B cell (primary cell): ENCODE measurements at regions not wholly inside any gene's neighbourhood (a gene's known extent, or its start where the extent isn't known, plus 50 kb on each side); places are given as distances from the start of the nearest gene placed in this dataset.

Experiments
- ATAC-seq: fragments of 200-7000 bp; cut with Tn5 transposase; one replicate; pipeline ENCODE4 v1.10.0; 2021; ENCODE audit warnings: low read depth, mild to moderate bottlenecking, moderate number of reproducible peaks, moderate library complexity
- CTCF ChIA-PET: fragments of 350-600 bp; sonication (Branson Sonifier 250); formaldehyde crosslinking; loops from one replicate; lab custom pipeline; 2021; ENCODE audit warnings: antibody characterized with exemption, inconsistent platforms; lab: Charles Lee
- POLR2A ChIA-PET: fragments of 350-600 bp; sonication (Branson Sonifier 250); formaldehyde crosslinking; loops from one replicate; lab custom pipeline; 2021; ENCODE audit warnings: antibody characterized with exemption; lab: Charles Lee
- DNase-seq: peaks from one replicate; pipeline ENCODE4 v3.0.0; 2013
- H2AFZ ChIP-seq: 2 replicates; pipeline ENCODE4 v1.6.1; 2012; ENCODE audit warnings: mild to moderate bottlenecking, low read depth, low read length; ENCODE audit not compliant: insufficient read depth, poor library complexity, severe bottlenecking
- H3K27ac ChIP-seq, 2 donors: 1 replicate in 1 of 2; 2 replicates in 1 of 2; pipeline ENCODE4 v1.5.1; 2012 to 2013; ENCODE audit warnings: low read length in 2 of 2, mild to moderate bottlenecking in 2 of 2, moderate library complexity in 1 of 2
- H3K27me3 ChIP-seq, 4 experiments: fragments of 200-600 bp in 1 of 4; sonication (generic) in 1 of 4; replicated peaks in 1 of 4; 1 replicate in 2 of 4; 2 replicates in 2 of 4; pipeline versions ENCODE4 v1.6.1 to v1.7.0; 2013 to 2016; ENCODE audit warnings: low read length in 3 of 4, mild to moderate bottlenecking in 2 of 4, mixed read lengths in 1 of 4, moderate library complexity in 1 of 4; ENCODE audit not compliant: insufficient read depth in 4 of 4, control insufficient read depth in 3 of 4; ENCODE audit errors: control extremely low read depth in 1 of 4
- H3K36me3 ChIP-seq, 2 experiments: replicated peaks in 1 of 2; 1 replicate in 1 of 2; 2 replicates in 1 of 2; pipeline versions ENCODE4 v1.6.1 to v1.7.1; 2013; ENCODE audit warnings: low read length in 1 of 2; ENCODE audit not compliant: insufficient read depth in 2 of 2, control insufficient read depth in 1 of 2; ENCODE audit errors: control extremely low read depth in 1 of 2, extremely low read depth in 1 of 2
- H3K4me1 ChIP-seq, 2 donors: fragments of 200-600 bp in 1 of 2; sonication (generic) in 1 of 2; 1 replicate in 1 of 2; 2 replicates in 1 of 2; pipeline versions ENCODE4 v1.5.1 to v1.6.1; 2013 to 2017; ENCODE audit warnings: low read length in 2 of 2; ENCODE audit not compliant: control insufficient read depth in 2 of 2, insufficient read depth in 2 of 2
- H3K4me2 ChIP-seq: replicated peaks from 2 replicates; pipeline ENCODE3; 2012; ENCODE audit warnings: mild to moderate bottlenecking, low read depth, low read length; ENCODE audit not compliant: poor library complexity, severe bottlenecking
- H3K4me3 ChIP-seq, 5 experiments: fragments of 200-600 bp in 1 of 5; sonication (generic) in 1 of 5; 1 replicate in 3 of 5; 2 replicates in 2 of 5; pipeline versions ENCODE4 v1.5.1 to v1.7.0; 2011 to 2016; ENCODE audit warnings: low read length in 4 of 5, mild to moderate bottlenecking in 4 of 5, low read depth in 2 of 5, control low read depth in 1 of 5, moderate library complexity in 1 of 5; ENCODE audit not compliant: insufficient read depth in 1 of 5; ENCODE audit errors: control extremely low read depth in 1 of 5, extremely low read depth in 1 of 5
- H3K79me2 ChIP-seq: fragments of 200-600 bp; sonication (generic); one replicate; pipeline ENCODE4 v1.6.0; 2016; ENCODE audit warnings: low read length; ENCODE audit not compliant: control insufficient read depth, insufficient read depth
- H3K9ac ChIP-seq: fragments of 200-600 bp; sonication (generic); 2 replicates; pipeline ENCODE4 v1.6.1; 2017; ENCODE audit warnings: mild to moderate bottlenecking, low read length, moderate library complexity
- H3K9me3 ChIP-seq, 3 donors: one replicate each; pipeline versions ENCODE4 v1.6.1 to v1.7.1; 2013; ENCODE audit warnings: low read length in 2 of 3; ENCODE audit not compliant: control insufficient read depth in 2 of 3, insufficient read depth in 1 of 3; ENCODE audit errors: control extremely low read depth in 1 of 3
- H4K20me1 ChIP-seq: 2 replicates; pipeline ENCODE4 v1.6.0; 2012; ENCODE audit warnings: mild to moderate bottlenecking, low read length; ENCODE audit not compliant: insufficient read depth, control insufficient read depth, poor library complexity, severe bottlenecking
- H3K27ac Mint-ChIP-seq: one replicate; pipeline ENCODE4 v1.8.0; 2021; ENCODE audit warnings: mixed read lengths
- H3K27me3 Mint-ChIP-seq: one replicate; pipeline ENCODE4 v1.8.0; 2021; ENCODE audit warnings: mixed read lengths
- H3K4me1 Mint-ChIP-seq: one replicate; pipeline ENCODE4 v1.8.0; 2021; ENCODE audit warnings: mixed read lengths
- H3K4me3 Mint-ChIP-seq: one replicate; pipeline ENCODE4 v1.8.0; 2021; ENCODE audit warnings: mixed read lengths
- H3K9me3 Mint-ChIP-seq: one replicate; pipeline ENCODE4 v1.8.0; 2022; ENCODE audit warnings: mixed read lengths; ENCODE audit not compliant: insufficient read depth
- EZH2 ChIP-seq: IDR thresholded peaks from 2 replicates; pipeline ENCODE4 v1.6.1; 2012; ENCODE audit warnings: borderline replicate concordance, low read depth, mild to moderate bottlenecking, moderate library complexity, low read length; ENCODE audit not compliant: insufficient read depth, poor library complexity, severe bottlenecking
- WGBS: methylation state at CpG from one replicate; pipeline ENCODE4 v1.1.5; 2013; ENCODE audit warnings: missing lambda C conversion rate; ENCODE audit not compliant: insufficient coverage; 5-methylcytosine and 5-hydroxymethylcytosine counted together
- intact Hi-C: fragments of 100-400 bp; cut with micrococcal nuclease; formaldehyde crosslinking; loops from one replicate; pipeline ENCODE4 v1.10.0; 2022
- TF ChIP-seq, protein P1 (sequence below): fragments of 200-600 bp; IDR thresholded peaks from one replicate; pipeline ENCODE4 v1.8.0; 2022; ENCODE audit warnings: antibody characterized with exemption, mild to moderate bottlenecking

DNA sequence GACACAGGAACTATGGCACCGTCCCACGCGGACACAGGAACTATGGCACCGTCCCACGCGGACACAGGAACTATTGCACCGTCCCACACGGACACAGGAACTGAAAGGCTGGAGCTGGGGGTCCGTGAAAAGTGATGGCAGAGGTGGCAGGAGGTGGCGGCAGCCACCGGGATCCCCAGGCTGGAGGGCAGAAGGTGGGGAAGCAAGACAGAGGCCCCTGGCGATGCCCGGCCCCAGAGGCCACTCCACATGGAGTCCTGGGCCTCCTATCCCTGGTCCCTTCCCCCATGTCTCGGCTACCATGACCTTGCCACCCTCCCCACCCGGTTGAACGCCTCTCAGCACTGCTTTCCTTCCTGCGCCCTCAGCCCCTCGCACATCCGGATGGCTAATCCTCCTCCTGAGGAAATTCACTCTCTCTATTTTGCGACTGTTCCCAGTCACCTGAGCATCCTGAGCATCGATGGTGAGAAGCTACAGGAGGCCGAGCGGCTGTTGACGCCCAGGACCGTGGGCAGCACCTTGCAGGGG lies 181.4 kb downstream of the TMEM18 start:
- Histone ChIP-seq H3K4me1 (no peaks in the 10 kb centered on the region), H3K9me3 (peaks cover 0 to 9% (median 0%) of the 10 kb centered on the region in 3 donors), H3K79me2 (no peaks in the 10 kb centered on the region), H3K36me3 (no peaks in the 10 kb centered on the region), H3K27me3 (peaks cover 0 to 2% (median 0%) of the 10 kb centered on the region in 4 experiments), H3K4me3 (no peak overlapping the region), H3K9ac (no peak overlapping the region), H3K27ac (no peak overlapping the region), H3K4me2 (no peak overlapping the region), H4K20me1 (no peaks in the 10 kb centered on the region), H2AFZ (no peak overlapping the region)
- no peak for DNase-seq
- Mint-ChIP-seq H3K27me3 (peaks cover 6% of the 10 kb centered on the region), H3K4me1 (no peaks in the 10 kb centered on the region), H3K9me3 (no peaks in the 10 kb centered on the region), H3K27ac (no peak overlapping the region), H3K4me3 (no peak overlapping the region)
- POLR2A ChIA-PET: no interaction called here
- CTCF ChIA-PET: no interaction called here
- no peak for TF ChIP-seq EZH2
- TF ChIP-seq, protein P1, sequence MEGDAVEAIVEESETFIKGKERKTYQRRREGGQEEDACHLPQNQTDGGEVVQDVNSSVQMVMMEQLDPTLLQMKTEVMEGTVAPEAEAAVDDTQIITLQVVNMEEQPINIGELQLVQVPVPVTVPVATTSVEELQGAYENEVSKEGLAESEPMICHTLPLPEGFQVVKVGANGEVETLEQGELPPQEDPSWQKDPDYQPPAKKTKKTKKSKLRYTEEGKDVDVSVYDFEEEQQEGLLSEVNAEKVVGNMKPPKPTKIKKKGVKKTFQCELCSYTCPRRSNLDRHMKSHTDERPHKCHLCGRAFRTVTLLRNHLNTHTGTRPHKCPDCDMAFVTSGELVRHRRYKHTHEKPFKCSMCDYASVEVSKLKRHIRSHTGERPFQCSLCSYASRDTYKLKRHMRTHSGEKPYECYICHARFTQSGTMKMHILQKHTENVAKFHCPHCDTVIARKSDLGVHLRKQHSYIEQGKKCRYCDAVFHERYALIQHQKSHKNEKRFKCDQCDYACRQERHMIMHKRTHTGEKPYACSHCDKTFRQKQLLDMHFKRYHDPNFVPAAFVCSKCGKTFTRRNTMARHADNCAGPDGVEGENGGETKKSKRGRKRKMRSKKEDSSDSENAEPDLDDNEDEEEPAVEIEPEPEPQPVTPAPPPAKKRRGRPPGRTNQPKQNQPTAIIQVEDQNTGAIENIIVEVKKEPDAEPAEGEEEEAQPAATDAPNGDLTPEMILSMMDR: no peak
- intact Hi-C loops: no loop called here
- ATAC-seq: no peak
- WGBS: 94% methylated on average over 24 of the region's 25 CpGs

DNA sequence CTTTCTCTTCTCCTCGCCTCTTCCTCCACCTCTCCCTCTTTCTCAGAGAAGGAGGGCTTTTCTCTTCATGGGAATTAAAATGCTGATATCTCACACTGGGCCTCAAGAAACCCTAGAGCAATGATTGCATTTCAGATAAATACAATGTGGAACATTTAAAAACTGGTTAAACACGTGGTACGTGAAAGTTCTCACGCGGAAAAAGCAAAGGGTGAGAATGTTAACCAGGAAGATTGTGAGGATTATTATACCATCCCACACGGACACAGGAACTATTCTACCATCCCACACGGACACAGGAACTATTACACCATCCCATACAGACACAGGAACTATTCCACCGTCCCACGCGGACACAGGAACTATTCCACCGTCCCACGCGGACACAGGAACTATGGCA lies 182.4 kb downstream of the TMEM18 start:
- Histone ChIP-seq H3K4me2 (no peak overlapping the region), H3K27me3 (no peaks in the 10 kb centered on the region), H3K4me1 (no peaks in the 10 kb centered on the region), H3K79me2 (no peaks in the 10 kb centered on the region), H4K20me1 (no peaks in the 10 kb centered on the region), H3K9me3 (peaks cover 0 to 9% (median 0%) of the 10 kb centered on the region in 3 donors), H3K36me3 (no peaks in the 10 kb centered on the region), H3K27ac (no peak overlapping the region), H3K9ac (no peak overlapping the region), H3K4me3 (no peak overlapping the region), H2AFZ (no peak overlapping the region)
- peaks cover 6% of the 10 kb centered on the region for H3K27me3 Mint-ChIP-seq
- no peak for ATAC-seq
- TF ChIP-seq, protein P1: no peak
- TF ChIP-seq EZH2: no peak
- no CpG with 5 or more reads among the region's 13 CpGs for WGBS
- no peak for DNase-seq
- POLR2A ChIA-PET: no interaction called here
- intact Hi-C loops: no loop called here
- no peak overlapping the region for H3K4me3 Mint-ChIP-seq
- no peaks in the 10 kb centered on the region for H3K4me1 Mint-ChIP-seq
- CTCF ChIA-PET: no interaction called here
- no peaks in the 10 kb centered on the region for H3K9me3 Mint-ChIP-seq
- H3K27ac Mint-ChIP-seq: no peak overlapping the region
